Breast epithelium (tissue), 4 donors: ENCODE measurements at regions not wholly inside any gene's neighbourhood (a gene's known extent, or its start where the extent isn't known, plus 50 kb on each side); places are given as distances from the start of the nearest gene placed in this dataset.

Experiments used
- DNase-seq, 2 donors: peaks; one replicate each; pipeline ENCODE4 v3.0.0-alpha.2; 2019; ENCODE audit warnings: low spot score in 2 of 2
- H3K27ac ChIP-seq, 2 donors: fragments of 200-600 bp; sonication (generic) in 1 of 2; one replicate each; pipeline ENCODE4 v1.5.1; 2016 to 2019; ENCODE audit warnings: mild to moderate bottlenecking in 1 of 2
- H3K27me3 ChIP-seq, 2 donors: fragments of 200-600 bp; sonication (generic) in 1 of 2; one replicate each; pipeline versions ENCODE4 v1.5.1 to v1.6.0; 2017 to 2019; ENCODE audit warnings: control low read depth in 1 of 2, mild to moderate bottlenecking in 1 of 2
- H3K36me3 ChIP-seq: fragments of 200-600 bp; one replicate; pipeline ENCODE4 v1.5.1; 2019
- H3K4me1 ChIP-seq, 2 donors: fragments of 200-600 bp; sonication (generic); one replicate each; pipeline ENCODE4 v1.5.1; 2016 to 2019; ENCODE audit warnings: control low read depth in 1 of 2
- H3K4me3 ChIP-seq, 3 donors: fragments of 200-600 bp; sonication (generic); 1 replicate in 2 of 3; 2 replicates in 1 of 3; pipeline ENCODE4 v1.5.1; 2016 to 2019; ENCODE audit warnings: mild to moderate bottlenecking in 3 of 3, moderate library complexity in 2 of 3
- H3K9me3 ChIP-seq, 2 donors: fragments of 200-600 bp; sonication (generic) in 1 of 2; one replicate each; pipeline ENCODE4 v1.5.1; 2016 to 2019; ENCODE audit warnings: control low read depth in 1 of 2
- POLR2A ChIP-seq: fragments of 450-650 bp; IDR thresholded peaks from one replicate; pipeline ENCODE4 v1.6.1; 2016; ENCODE audit warnings: antibody characterized with exemption, mild to moderate bottlenecking, moderate library complexity
- POLR2AphosphoS5 ChIP-seq, 3 donors: sonication (generic); formaldehyde crosslinking; IDR thresholded peaks; one replicate each; pipeline ENCODE4 v1.6.1; 2017; ENCODE audit warnings: antibody characterized with exemption in 3 of 3
- intact Hi-C: fragments of 100-400 bp; cut with DNase I; formaldehyde crosslinking; loops from one replicate; pipeline ENCODE4 v1.15.1; 2023; ENCODE audit warnings: low total_unique reads
- TF ChIP-seq, protein P1 (sequence below), 3 donors: fragments of 450-650 bp; IDR thresholded peaks; one replicate each; pipeline ENCODE4 v1.5.1; 2016 to 2017; ENCODE audit warnings: antibody characterized with exemption in 3 of 3, mild to moderate bottlenecking in 3 of 3, moderate library complexity in 3 of 3

DNA sequence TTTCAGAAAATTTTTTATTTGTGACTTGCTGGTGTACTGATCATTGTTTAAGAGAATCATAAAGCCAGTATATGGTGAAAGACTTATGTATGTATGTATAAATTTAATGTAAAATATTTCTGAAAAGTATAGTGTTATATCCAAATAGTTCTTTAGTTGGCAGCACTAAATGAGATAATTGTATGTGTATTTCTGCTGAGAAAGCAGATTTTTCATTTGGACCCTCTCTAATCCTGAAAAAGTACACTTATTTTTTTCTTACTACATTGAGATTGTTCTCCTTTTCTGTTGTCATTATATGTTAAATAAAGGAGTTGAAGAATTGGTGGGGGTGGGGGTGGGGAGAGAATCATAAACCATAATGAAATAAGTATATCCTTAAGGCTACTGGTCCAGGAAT lies 324.9 kb upstream of the SUCLG2 start:
- H3K27ac ChIP-seq = no peak overlapping the region
- no peaks in the 10 kb centered on the region for H3K27me3 ChIP-seq
- TF ChIP-seq POLR2A (no peak), POLR2AphosphoS5 (IDR thresholded peaks at IDR 0.05) (no peak)
- TF ChIP-seq, protein P1, sequence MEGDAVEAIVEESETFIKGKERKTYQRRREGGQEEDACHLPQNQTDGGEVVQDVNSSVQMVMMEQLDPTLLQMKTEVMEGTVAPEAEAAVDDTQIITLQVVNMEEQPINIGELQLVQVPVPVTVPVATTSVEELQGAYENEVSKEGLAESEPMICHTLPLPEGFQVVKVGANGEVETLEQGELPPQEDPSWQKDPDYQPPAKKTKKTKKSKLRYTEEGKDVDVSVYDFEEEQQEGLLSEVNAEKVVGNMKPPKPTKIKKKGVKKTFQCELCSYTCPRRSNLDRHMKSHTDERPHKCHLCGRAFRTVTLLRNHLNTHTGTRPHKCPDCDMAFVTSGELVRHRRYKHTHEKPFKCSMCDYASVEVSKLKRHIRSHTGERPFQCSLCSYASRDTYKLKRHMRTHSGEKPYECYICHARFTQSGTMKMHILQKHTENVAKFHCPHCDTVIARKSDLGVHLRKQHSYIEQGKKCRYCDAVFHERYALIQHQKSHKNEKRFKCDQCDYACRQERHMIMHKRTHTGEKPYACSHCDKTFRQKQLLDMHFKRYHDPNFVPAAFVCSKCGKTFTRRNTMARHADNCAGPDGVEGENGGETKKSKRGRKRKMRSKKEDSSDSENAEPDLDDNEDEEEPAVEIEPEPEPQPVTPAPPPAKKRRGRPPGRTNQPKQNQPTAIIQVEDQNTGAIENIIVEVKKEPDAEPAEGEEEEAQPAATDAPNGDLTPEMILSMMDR (IDR thresholded peaks at IDR 0.05) = no peak
- H3K4me1 ChIP-seq = no peaks in the 10 kb centered on the region
- DNase-seq = no peak
- intact Hi-C loops = no loop called here
- no peaks in the 10 kb centered on the region for H3K36me3 ChIP-seq
- no peaks in the 10 kb centered on the region for H3K9me3 ChIP-seq
- H3K4me3 ChIP-seq = no peak overlapping the region

DNA sequence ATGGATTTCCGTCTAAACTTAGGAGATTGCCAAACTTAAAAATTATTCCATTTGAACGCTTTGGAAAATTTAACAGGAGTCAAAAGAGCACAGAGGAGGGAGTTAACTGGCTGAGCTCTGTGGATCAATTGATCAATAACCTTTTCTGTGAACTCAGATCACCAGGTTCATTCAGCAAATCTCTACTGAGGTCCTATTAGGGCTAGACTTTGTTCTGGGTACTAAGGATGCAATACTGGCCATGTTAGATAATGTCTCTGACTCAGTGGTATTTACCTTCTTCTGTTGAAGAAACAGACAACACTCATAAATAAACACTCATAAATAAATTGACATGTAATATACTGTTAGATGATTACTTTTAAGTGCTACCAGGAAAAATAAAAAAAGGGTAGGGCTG lies 323.4 kb upstream of the SUCLG2 start:
- intact Hi-C loops = no loop called here
- no peaks in the 10 kb centered on the region for H3K36me3 ChIP-seq
- no peaks in the 10 kb centered on the region for H3K4me1 ChIP-seq
- H3K4me3 ChIP-seq = no peak overlapping the region
- TF ChIP-seq, protein P1 (IDR thresholded peaks at IDR 0.05) = no peak
- H3K9me3 ChIP-seq = no peaks in the 10 kb centered on the region
- no peak overlapping the region for H3K27ac ChIP-seq
- H3K27me3 ChIP-seq = no peaks in the 10 kb centered on the region
- no peak for DNase-seq

DNA sequence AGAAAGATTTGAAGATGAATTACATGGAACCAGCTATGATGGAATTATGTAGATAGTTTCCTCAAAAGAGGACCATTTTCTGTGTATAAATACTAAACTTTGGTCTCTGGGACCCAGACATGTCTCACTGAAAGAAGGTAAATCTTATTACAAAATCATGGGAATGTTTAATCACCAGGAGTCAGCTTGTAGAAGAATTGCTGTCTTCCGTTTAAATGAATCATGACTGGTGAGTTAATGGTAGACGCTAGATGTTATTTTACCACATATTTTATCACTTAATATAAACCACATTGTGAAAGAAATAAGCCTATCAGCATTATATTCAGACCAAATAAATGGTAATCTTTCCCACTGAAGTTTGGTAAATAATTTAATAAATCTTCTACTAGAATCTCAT lies 322.3 kb upstream of the SUCLG2 start:
- H3K9me3 ChIP-seq = no peaks in the 10 kb centered on the region
- DNase-seq = no peak
- intact Hi-C loops = no loop called here

DNA sequence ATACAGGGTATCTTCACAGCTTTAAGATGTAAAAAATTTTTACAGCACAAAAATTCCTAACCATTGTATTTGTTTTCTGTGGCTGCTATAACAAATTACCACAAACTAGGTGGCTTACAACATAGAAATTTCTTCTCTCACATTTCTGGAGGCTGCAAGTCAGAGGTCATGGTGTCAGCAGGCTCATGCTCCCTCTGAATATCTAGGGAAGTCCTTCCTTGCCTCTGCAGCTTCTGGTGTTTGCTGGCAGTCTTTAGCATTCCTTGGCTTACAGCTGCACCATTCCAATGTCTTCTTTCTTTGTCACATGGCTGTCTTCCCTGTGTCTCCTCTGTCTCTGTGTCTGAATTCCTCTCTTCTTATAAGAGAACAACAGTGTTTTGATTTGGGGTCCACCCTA lies 310.2 kb upstream of the SUCLG2 start:
- Histone ChIP-seq H3K9me3 (peaks cover 3 to 20% of the 10 kb centered on the region in 2 donors), H3K4me1 (no peaks in the 10 kb centered on the region), H3K27ac (no peak overlapping the region), H3K27me3 (no peaks in the 10 kb centered on the region), H3K36me3 (no peaks in the 10 kb centered on the region), H3K4me3 (no peak overlapping the region)
- intact Hi-C loops = no loop called here
- TF ChIP-seq POLR2AphosphoS5 (IDR thresholded peaks at IDR 0.05) (no peak), POLR2A (no peak)
- TF ChIP-seq, protein P1 (IDR thresholded peaks at IDR 0.05) = no peak
- no peak for DNase-seq

More for the DNA sequence above, 322.3 kb upstream of the SUCLG2 start:
- Histone ChIP-seq H3K4me1 (no peaks in the 10 kb centered on the region), H3K36me3 (no peaks in the 10 kb centered on the region), H3K27me3 (no peaks in the 10 kb centered on the region), H3K4me3 (no peak overlapping the region), H3K27ac (no peak overlapping the region)
- TF ChIP-seq POLR2AphosphoS5 (IDR thresholded peaks at IDR 0.05) (no peak), POLR2A (no peak)
- TF ChIP-seq, protein P1 (IDR thresholded peaks at IDR 0.05) = no peak

DNA sequence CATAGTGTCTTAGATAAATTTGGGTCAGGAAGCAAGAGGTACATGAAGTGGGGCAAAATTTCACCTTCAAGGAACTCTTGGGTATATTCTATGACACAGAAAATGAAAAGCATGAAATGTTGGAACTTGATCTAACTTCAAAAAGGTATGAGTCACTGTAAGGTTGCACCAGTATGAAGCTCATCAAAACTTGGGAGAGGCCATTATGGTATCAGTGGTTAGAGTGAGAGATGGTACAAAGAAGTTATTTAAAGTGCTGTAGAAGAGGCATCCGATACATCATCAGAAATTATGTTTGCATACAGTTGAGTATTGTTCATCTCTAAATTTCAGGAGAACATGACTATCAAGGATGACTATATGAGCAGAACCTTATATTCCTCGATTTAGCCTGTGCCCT lies 302.9 kb upstream of the SUCLG2 start:
- TF ChIP-seq POLR2AphosphoS5 (IDR thresholded peaks at IDR 0.05) (no peak), POLR2A (no peak)
- TF ChIP-seq, protein P1 (IDR thresholded peaks at IDR 0.05) = no peak
- Histone ChIP-seq H3K4me1 (no peaks in the 10 kb centered on the region), H3K27me3 (no peaks in the 10 kb centered on the region), H3K36me3 (no peaks in the 10 kb centered on the region), H3K4me3 (no peak overlapping the region), H3K27ac (no peak overlapping the region), H3K9me3 (peaks cover 3 to 37% of the 10 kb centered on the region in 2 donors)
- DNase-seq = no peak
- intact Hi-C loops = no loop called here
